ENCODE measurements at regions not wholly inside any gene's neighbourhood (a gene's known extent, or its start where the extent isn't known, plus 50 kb on each side); places are given as distances from the start of the nearest gene placed in this dataset.

- Histone ChIP-seq H3K4me3 (no peak overlapping the region), H3K27me3 (ENCODE audit: insufficient read depth in 3 of 3, low read length in 2 of 3) (no peaks in the 10 kb centered on the region), H3K9me3 (no peaks in the 10 kb centered on the region), H3K36me3 (ENCODE audit: insufficient read depth in 1 of 2, low read depth in 1 of 2) (no peaks in the 10 kb centered on the region), H3K27ac (no peak overlapping the region), H3K4me1 (no peaks in the 10 kb centered on the region)
- intact Hi-C loops (cut with DNase I): no loop called here
- DNase-seq (no peak), ATAC-seq (no peak)
- no peak for TF ChIP-seq CTCF (IDR thresholded peaks at IDR 0.05)
These were observed 313.9 kb downstream of the UBE3D start for GRCh38 chr6:82751718-82752117.

- Histone ChIP-seq H3K27ac (no peak overlapping the region), H3K27me3 (ENCODE audit: insufficient read depth in 3 of 3, low read length in 2 of 3) (no peaks in the 10 kb centered on the region), H3K4me1 (no peaks in the 10 kb centered on the region), H3K36me3 (ENCODE audit: insufficient read depth in 1 of 2, low read depth in 1 of 2) (no peaks in the 10 kb centered on the region), H3K9me3 (no peaks in the 10 kb centered on the region), H3K4me3 (no peak overlapping the region)
- ATAC-seq: no peak
- intact Hi-C loops (cut with DNase I): no loop called here
- no peak for DNase-seq
- WGBS, 3 donors: 57 to 80% (median 67%) methylated on average over 2 of the region's 2 CpGs
- no peak for TF ChIP-seq CTCF (IDR thresholded peaks at IDR 0.05)
These were observed 303.8 kb downstream of the UBE3D start for GRCh38 chr6:82761674-82762345.

GRCh38 chr6:82766476-82766875, 299.2 kb downstream of the UBE3D start:
- Histone ChIP-seq H3K36me3 (ENCODE audit: insufficient read depth in 1 of 2, low read depth in 1 of 2) (no peaks in the 10 kb centered on the region), H3K9me3 (no peaks in the 10 kb centered on the region), H3K4me3 (no peak overlapping the region), H3K27ac (no peak overlapping the region), H3K27me3 (ENCODE audit: insufficient read depth in 3 of 3, low read length in 2 of 3) (no peaks in the 10 kb centered on the region), H3K4me1 (no peaks in the 10 kb centered on the region)
- 92 to 98% (median 97%) methylated on average over 1 of the region's 1 CpG for WGBS, 3 donors
- no peak for DNase-seq
- intact Hi-C loops (cut with DNase I): no loop called here
- TF ChIP-seq CTCF (IDR thresholded peaks at IDR 0.05): no peak
- ATAC-seq: no peak

- no peak for ATAC-seq
- no peak overlapping the region for H3K27ac ChIP-seq
- DNase-seq: no peak
- no peak overlapping the region for H3K4me3 ChIP-seq
- TF ChIP-seq CTCF (IDR thresholded peaks at IDR 0.05): no peak
- no peaks in the 10 kb centered on the region for H3K9me3 ChIP-seq
- H3K4me1 ChIP-seq: no peaks in the 10 kb centered on the region
- 86 to 88% (median 88%) methylated on average over 5 of the region's 5 CpGs for WGBS, 3 donors
- intact Hi-C loops (cut with DNase I): no loop called here
- H3K27me3 ChIP-seq (ENCODE audit: insufficient read depth in 3 of 3, low read length in 2 of 3): no peaks in the 10 kb centered on the region
- H3K36me3 ChIP-seq (ENCODE audit: insufficient read depth in 1 of 2, low read depth in 1 of 2): no peaks in the 10 kb centered on the region
These were observed 298.6 kb downstream of the UBE3D start for GRCh38 chr6:82767037-82767436.

GRCh38 chr6:82767447-82767846, 298.2 kb downstream of the UBE3D start:
- Histone ChIP-seq H3K27me3 (ENCODE audit: insufficient read depth in 3 of 3, low read length in 2 of 3) (no peaks in the 10 kb centered on the region), H3K4me3 (no peak overlapping the region), H3K36me3 (ENCODE audit: insufficient read depth in 1 of 2, low read depth in 1 of 2) (no peaks in the 10 kb centered on the region), H3K9me3 (no peaks in the 10 kb centered on the region), H3K4me1 (no peaks in the 10 kb centered on the region), H3K27ac (no peak overlapping the region)
- ATAC-seq: no peak
- DNase-seq: no peak
- TF ChIP-seq CTCF (IDR thresholded peaks at IDR 0.05): no peak
- intact Hi-C loops (cut with DNase I): no loop called here
- 68 to 77% (median 74%) methylated on average over 4 of the region's 4 CpGs for WGBS, 3 donors

Measured in psoas muscle (tissue), 7 donors.